ENCODE measurements at regions not wholly inside any gene's neighbourhood (a gene's known extent, or its start where the extent isn't known, plus 50 kb on each side); places are given as distances from the start of the nearest gene placed in this dataset.

DNA sequence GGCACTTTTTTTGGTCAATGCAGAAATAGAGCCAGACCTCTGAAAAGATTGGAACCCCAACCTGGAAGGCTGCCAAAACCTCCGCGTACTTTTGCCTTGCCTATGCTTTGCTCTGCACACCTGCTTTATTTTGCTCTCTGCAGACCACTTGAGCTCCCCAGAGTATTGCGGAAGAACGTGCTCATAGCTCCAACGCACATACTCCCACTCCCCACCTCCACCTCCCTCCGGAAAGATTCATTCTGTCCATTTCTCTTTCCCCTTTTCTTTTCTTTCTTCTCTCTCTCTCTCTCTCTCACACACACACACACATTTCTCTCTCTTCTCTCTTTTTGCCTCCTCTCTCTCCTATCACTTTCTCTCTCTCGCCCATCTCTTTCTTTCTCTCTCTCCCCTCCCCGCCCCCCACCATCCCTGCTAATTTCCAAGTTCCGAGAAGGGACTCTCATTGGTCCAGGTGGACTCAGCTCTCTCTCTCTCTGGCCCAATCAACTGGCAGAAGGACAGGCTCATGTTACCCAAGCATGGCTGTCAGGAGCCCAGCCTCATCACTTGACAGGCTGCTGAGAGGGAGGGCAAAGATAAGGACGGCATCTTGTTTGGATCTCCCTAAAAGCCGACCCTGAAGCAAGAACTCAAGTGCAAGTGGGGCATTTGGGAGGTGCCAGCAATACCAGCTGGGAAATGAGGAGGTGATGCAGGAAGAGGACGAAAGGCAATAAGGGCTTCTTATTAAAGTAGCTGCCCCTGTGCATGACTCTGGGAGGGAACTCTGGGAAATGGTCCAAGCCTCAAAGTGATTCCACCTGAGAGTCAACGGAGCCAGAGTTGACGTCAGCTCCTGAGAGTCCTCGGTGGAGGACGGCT, 246.1 kb downstream of the LY86 start:
- intact Hi-C loops (cut with micrococcal nuclease; ENCODE audit: unreplicated experiment): no loop called here
- Mint-ChIP-seq H3K36me3 (ENCODE audit: insufficient read depth, unreplicated experiment) (no peaks in the 10 kb centered on the region), H3K4me1 (ENCODE audit: low read depth, unreplicated experiment) (peaks cover 9% of the 10 kb centered on the region), H3K9me3 (ENCODE audit: low read depth, unreplicated experiment) (no peaks in the 10 kb centered on the region), H3K27me3 (ENCODE audit: unreplicated experiment) (no peaks in the 10 kb centered on the region), H3K4me3 (ENCODE audit: low read depth, unreplicated experiment) (no peak overlapping the region), H3K27ac (ENCODE audit: unreplicated experiment) (no peak overlapping the region)
- TF ChIP-seq, protein P1, sequence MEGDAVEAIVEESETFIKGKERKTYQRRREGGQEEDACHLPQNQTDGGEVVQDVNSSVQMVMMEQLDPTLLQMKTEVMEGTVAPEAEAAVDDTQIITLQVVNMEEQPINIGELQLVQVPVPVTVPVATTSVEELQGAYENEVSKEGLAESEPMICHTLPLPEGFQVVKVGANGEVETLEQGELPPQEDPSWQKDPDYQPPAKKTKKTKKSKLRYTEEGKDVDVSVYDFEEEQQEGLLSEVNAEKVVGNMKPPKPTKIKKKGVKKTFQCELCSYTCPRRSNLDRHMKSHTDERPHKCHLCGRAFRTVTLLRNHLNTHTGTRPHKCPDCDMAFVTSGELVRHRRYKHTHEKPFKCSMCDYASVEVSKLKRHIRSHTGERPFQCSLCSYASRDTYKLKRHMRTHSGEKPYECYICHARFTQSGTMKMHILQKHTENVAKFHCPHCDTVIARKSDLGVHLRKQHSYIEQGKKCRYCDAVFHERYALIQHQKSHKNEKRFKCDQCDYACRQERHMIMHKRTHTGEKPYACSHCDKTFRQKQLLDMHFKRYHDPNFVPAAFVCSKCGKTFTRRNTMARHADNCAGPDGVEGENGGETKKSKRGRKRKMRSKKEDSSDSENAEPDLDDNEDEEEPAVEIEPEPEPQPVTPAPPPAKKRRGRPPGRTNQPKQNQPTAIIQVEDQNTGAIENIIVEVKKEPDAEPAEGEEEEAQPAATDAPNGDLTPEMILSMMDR (IDR thresholded peaks at IDR 0.05; ENCODE audit: unreplicated experiment): no peak
- no TSS peak for BruUV-seq (replicated peaks)
- CTCF ChIA-PET: no interaction called here
- DNase-seq: no peak

DNA sequence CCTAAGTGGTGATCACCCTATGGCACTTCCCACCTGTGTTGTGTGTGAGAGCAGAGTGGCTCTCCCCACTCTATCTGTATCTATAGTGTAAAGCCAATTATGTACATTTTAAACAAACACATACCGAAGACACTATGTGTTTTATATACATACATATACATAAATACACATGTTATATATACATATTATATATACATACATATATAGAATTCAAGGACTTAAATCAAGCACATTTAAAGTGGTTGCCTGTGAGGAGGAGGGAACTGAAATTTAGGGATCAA, 246.6 kb downstream of the LY86 start:
- no TSS peak for BruUV-seq (replicated peaks)
- TF ChIP-seq, protein P1 (IDR thresholded peaks at IDR 0.05; ENCODE audit: unreplicated experiment): no peak
- Mint-ChIP-seq H3K4me3 (ENCODE audit: low read depth, unreplicated experiment) (no peak overlapping the region), H3K4me1 (ENCODE audit: low read depth, unreplicated experiment) (peaks cover 9% of the 10 kb centered on the region), H3K36me3 (ENCODE audit: insufficient read depth, unreplicated experiment) (no peaks in the 10 kb centered on the region), H3K27ac (ENCODE audit: unreplicated experiment) (no peak overlapping the region), H3K9me3 (ENCODE audit: low read depth, unreplicated experiment) (no peaks in the 10 kb centered on the region), H3K27me3 (ENCODE audit: unreplicated experiment) (no peaks in the 10 kb centered on the region)
- intact Hi-C loops (cut with micrococcal nuclease; ENCODE audit: unreplicated experiment): no loop called here
- DNase-seq: no peak
- CTCF ChIA-PET: no interaction called here

DNA sequence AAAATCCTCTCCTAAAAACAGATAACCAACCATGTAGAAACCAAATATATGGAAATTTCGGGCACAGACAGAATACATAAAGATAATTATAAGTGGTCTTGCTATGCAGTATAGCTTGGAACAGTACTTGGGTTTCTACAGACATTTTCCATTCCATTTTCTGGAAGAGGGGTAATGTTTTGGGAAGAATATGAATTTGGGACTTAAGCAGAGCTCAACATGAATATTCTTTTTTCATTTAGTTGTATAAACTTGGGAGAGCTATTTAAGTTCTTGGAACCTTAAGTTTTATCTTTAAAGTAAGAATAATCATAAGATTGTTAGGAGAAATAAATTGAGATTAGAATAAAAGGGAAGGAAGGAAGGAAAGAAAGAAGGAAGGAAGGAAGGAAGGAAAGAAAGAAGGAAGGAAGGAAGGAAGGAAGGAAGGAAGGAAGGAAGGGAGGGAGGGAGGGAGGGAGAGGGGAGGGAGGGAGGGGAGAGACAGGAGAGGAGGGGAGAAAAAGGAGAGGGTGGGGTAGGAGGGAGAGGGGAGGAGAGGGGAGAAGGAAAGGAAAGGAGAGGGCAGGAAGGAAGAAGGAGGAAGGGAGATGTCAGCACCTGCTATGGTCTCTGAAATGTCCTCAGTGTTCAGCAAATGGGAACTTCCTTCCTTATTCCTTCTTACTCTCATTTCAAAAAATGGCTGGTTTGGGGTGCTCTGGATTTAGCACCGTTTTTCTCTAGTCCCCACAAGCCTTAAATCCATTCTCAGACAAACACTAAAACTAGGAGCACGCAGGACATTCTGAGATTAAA, 248.3 kb downstream of the LY86 start:
- H3K4me3 Mint-ChIP-seq (ENCODE audit: low read depth, unreplicated experiment): no peak overlapping the region
- TF ChIP-seq, protein P1 (IDR thresholded peaks at IDR 0.05; ENCODE audit: unreplicated experiment): no peak
- H3K36me3 Mint-ChIP-seq (ENCODE audit: insufficient read depth, unreplicated experiment): no peaks in the 10 kb centered on the region
- intact Hi-C loops (cut with micrococcal nuclease; ENCODE audit: unreplicated experiment): no loop called here
- no peak for DNase-seq
- no peaks in the 10 kb centered on the region for H3K9me3 Mint-ChIP-seq (ENCODE audit: low read depth, unreplicated experiment)
- no peaks in the 10 kb centered on the region for H3K27me3 Mint-ChIP-seq (ENCODE audit: unreplicated experiment)
- H3K4me1 Mint-ChIP-seq (ENCODE audit: low read depth, unreplicated experiment): peaks cover 19% of the 10 kb centered on the region
- H3K27ac Mint-ChIP-seq (ENCODE audit: unreplicated experiment): no peak overlapping the region
- BruUV-seq (replicated peaks): no TSS peak
- CTCF ChIA-PET: no interaction called here

DNA sequence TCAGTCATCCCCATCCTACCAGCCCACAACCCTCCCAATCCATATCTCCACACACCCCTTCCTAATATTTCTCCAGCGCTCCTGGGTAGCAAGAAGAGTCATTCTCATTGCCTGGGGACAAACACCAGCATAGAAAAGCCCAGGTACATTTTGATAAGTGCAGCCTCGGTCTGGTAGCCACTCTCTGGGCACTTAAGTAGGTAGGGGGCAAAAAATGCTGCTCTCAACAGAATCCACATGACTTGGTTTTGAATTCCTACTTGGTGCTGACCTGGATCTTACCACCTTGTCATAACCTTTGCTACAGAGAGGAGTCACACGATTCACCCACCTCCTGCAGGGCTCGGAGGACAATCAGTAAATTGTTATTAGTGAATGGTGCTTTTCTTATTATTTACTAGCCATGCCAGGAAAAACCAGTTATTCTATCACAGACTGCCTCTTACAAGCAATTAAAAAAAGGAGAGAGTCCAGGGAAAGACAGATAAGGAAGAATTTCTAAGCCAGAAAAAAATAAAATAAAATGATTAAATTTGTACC, 249.1 kb downstream of the LY86 start:
- no peaks in the 10 kb centered on the region for H3K27me3 Mint-ChIP-seq (ENCODE audit: unreplicated experiment)

More for the DNA sequence above, 249.1 kb downstream of the LY86 start:
- BruUV-seq (replicated peaks): no TSS peak
- TF ChIP-seq, protein P1 (IDR thresholded peaks at IDR 0.05; ENCODE audit: unreplicated experiment): no peak
- H3K4me3 Mint-ChIP-seq (ENCODE audit: low read depth, unreplicated experiment): no peak overlapping the region
- CTCF ChIA-PET: interaction anchor here (0.6 kb wide), 1 partner anchor 8 kb away, joined by 6 read pairs; no protein-coding TSS in a partner anchor
- peaks cover 27% of the 10 kb centered on the region for H3K4me1 Mint-ChIP-seq (ENCODE audit: low read depth, unreplicated experiment)
- no peak for DNase-seq
- H3K27ac Mint-ChIP-seq (ENCODE audit: unreplicated experiment): no peak overlapping the region
- no peaks in the 10 kb centered on the region for H3K9me3 Mint-ChIP-seq (ENCODE audit: low read depth, unreplicated experiment)
- intact Hi-C loops (cut with micrococcal nuclease; ENCODE audit: unreplicated experiment): no loop called here
- H3K36me3 Mint-ChIP-seq (ENCODE audit: insufficient read depth, unreplicated experiment): no peaks in the 10 kb centered on the region

Data from Calu3 (cell line).